Hypothalamus (tissue), 51 donors: ENCODE measurements at regions not wholly inside any gene's neighbourhood (a gene's known extent, or its start where the extent isn't known, plus 50 kb on each side); places are given as distances from the start of the nearest gene placed in this dataset.
"Not testable (repeated sequence)": the region's sequence is repeated elsewhere in the genome, so short reads cannot be mapped to it uniquely, and the experiment has no call there.

Experiments
- DNase-seq, 51 donors: peaks; one replicate each; lab custom pipeline; 2025; lab: John Stamatoyannopoulos, UW

- DNase-seq, result no peak
These were observed 157.8 kb upstream of the NR4A3 start for GRCh38 chr9:99663856-99664255.

- DNase-seq, result no peak
These were observed 155.1 kb upstream of the NR4A3 start for GRCh38 chr9:99666571-99666970.

DNA sequence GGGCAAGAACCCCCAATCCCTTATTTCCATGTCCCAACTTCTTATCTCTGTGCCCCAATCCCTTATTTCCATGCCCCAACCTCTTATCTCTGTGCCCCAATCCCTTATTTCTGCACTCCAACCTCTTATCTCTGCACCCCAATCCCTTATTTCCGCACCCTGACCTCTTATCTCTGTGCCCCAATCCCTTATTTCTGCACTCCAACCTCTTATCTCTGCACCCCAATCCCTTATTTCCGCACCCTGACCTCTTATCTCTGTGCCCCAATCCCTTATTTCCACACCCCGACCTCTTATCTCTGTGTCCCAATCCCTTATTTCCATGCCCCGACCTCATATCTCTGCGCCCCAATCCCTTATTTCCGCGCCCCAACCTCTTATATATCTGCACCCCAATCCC, 150.8 kb upstream of the NR4A3 start:
- DNase-seq, result not testable (repeated sequence)

GRCh38 chr9:99677281-99677680, 144.4 kb upstream of the NR4A3 start:
- no peak for DNase-seq

- DNase-seq, result no peak
These were observed 143.1 kb upstream of the NR4A3 start for GRCh38 chr9:99678566-99678965.

DNA sequence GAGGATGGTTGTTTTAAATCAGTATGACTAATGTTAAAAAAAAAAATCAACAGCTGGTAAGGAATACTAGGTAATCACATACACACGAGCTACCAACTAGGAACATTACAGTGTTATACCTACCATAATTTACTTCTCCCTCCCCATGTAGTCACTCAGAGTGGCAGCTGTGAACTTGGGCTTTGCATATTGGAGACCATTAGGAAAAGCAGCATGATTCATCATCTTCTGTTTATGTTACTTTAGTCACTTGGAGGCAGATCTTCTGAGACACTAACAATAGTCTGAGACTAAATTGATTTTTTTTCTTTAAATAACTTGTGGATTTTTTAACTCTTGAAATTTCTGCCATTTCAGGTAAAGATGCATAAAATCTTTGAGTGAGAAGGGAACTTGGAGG, 141.5 kb upstream of the NR4A3 start:
- DNase-seq, result peak in 1 of 51 donors; percentile 1

DNA sequence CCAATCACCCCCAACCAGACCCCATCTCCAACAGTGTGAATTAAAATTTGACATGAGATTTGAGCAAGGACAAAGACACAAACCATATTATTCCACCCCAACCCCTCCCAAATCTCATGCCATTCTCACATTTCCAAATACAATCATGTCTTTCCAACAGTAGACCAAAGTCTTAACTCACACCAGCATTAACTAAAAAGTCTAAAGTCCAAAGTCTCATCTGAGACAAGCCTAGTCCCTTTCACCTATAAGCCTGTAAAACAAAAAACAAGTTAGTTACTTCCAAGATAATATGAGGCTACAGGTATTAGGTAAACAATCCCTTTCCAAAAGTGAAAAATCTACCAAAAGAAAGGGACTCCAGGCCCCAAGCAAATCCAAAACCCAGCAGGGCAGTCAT, 140.6 kb upstream of the NR4A3 start:
- no peak for DNase-seq

GRCh38 chr9:99682378-99682777, 139.3 kb upstream of the NR4A3 start:
- no peak for DNase-seq

DNA sequence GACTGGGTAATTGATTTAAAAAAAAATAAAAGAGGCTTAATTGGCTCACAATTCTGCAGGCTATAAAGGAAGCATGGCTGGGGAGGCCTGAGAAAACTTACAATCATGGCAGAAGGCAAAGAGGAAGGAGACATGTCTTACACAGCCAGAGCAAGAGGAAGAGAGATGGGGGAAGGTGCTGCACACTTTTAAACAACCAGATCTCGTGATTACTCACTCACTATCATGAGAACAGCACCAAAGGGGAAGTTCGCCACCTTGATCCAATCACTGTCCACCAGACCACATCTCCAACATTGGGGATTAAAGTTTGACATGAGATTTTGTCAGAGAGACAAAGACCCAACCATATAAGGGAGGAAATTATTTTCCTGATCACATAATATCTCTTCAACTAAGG, 138.8 kb upstream of the NR4A3 start:
- no peak for DNase-seq

GRCh38 chr9:99690573-99690972, 131.1 kb upstream of the NR4A3 start:
- DNase-seq, result peak in 28 of 51 donors; percentile 1 to 73 (median 30)

- no peak for DNase-seq
These were observed 127.8 kb upstream of the NR4A3 start for GRCh38 chr9:99693888-99694287.

- DNase-seq, result no peak
These were observed 127.3 kb upstream of the NR4A3 start for GRCh38 chr9:99694393-99694792.

DNA sequence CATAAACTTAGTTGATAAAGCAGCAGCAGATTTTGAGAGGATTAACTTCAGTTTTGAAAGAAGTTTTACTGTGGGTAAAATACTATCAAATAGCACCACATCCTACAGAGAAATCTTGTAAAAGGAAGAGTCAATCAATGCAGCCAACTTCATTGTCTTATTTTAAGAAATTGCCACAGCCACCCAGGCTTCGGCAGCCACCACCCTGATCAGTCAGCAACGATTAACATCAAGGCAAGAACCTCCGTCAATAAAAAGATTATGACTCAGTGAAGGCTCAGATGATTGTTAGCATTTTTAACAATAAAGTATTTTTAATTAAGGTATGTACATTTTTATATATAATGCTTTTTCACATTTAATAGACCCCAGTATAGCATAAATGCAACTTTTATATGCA, 122.3 kb upstream of the NR4A3 start:
- no peak for DNase-seq

- no peak for DNase-seq
These were observed 109.5 kb upstream of the NR4A3 start for GRCh38 chr9:99712214-99712613.

GRCh38 chr9:99713838-99714306, 107.8 kb upstream of the NR4A3 start:
- DNase-seq, result no peak

DNA sequence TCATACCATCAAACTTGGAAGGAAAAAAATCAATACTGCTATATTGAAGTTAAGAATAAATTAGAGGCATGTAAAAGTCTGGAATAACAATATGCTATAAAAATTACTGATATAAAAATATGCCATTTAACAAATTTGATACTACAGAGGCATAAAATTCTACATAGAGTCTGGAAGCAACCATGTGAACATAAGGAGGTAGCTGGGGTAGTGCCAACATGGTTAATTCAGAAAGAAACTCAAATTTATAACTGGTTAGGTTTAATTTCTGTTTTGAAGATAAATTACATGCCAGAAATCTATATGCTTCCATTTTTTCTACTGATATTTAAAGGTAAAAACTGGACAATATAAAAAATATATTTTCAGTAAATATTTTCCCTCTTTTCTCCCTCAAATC, 103.1 kb upstream of the NR4A3 start:
- DNase-seq, result no peak

DNA sequence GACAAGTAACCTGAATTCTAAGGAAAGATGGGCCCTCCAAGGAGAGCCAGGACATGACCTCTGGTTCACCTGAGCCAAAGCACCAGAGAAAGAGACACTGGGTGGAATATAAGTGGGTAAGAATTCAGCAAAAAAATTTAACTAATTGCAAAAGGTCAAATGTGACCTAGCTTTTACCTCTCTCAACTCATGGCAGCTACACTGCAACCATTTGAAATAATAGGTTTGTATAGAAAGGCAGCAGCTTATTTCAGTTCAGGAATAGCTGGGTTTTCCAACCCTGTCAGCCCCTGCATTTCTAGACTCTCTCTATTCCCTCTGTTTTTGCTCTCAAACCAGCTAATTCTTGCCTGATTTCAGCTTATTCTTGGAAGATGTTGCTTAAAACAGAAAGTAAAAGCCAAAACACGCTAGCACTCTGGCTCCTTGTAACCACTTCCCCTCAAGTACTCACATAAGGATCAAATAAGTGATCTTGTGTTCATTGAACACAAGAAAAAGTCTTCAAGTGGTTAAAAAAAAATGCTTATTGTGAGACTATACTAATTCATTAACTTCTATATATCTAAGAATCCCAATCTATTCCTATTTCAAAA, 101.1 kb upstream of the NR4A3 start:
- no peak for DNase-seq

GRCh38 chr9:99721898-99722297, 99.8 kb upstream of the NR4A3 start:
- DNase-seq, result no peak

DNA sequence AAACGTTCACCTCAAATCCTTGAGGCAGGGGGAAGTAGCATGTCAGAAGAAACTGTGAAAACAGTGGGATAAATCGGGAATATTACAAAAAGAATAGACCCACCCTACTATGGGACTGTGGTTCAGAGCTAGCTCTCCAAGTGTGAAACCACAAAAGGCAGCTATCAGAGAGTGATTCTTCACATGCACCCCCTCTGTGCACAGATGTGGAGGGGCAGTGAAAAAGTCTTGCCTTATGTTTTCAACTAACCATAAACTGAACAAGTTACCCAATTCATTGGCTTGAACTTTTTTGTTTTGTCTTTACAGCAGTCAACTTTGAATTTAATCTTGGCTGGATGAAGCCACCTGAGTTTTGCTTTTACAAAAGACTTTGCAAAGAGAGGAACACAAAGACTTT, 98.8 kb upstream of the NR4A3 start:
- no peak for DNase-seq

DNA sequence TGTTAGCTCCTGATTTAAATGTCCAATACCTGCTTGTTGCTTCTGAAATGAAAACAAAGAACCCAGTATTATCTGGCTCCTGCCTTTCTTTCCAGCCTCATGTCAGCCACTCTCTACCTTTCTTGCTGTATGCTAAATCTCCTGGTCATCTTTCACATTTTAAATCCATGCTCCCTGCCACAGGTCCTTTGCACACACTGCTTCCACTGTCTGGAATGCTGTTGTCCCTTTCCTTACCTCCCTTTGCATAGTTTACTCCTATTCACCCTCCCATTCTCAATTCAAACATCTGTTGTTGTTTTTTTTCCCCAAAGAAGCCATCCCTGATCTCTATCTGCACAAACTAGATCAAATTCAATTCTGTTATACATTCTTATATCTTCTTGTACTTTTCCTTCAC, 97.0 kb upstream of the NR4A3 start:
- DNase-seq, result no peak

- DNase-seq, result no peak
These were observed 95.8 kb upstream of the NR4A3 start for GRCh38 chr9:99725852-99726251.

DNA sequence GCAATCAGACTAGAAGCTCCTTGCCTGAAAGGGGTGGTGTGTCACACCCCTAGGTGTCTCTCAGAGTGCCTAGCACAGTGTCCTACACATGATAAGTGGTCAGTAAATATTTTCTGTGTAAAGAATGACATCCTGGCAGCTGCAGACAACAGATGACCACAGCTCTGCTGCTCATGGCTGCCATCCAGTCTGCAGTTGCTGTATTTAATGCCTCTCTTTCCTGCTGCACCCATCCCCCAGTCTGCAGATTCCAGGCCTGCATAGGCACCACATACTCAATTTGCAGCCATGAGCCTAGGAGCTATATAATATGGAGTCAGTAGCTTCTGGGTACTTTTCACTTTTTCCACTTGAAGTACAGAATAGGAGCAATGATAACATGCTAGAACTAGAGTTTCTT, 94.9 kb upstream of the NR4A3 start:
- no peak for DNase-seq

DNA sequence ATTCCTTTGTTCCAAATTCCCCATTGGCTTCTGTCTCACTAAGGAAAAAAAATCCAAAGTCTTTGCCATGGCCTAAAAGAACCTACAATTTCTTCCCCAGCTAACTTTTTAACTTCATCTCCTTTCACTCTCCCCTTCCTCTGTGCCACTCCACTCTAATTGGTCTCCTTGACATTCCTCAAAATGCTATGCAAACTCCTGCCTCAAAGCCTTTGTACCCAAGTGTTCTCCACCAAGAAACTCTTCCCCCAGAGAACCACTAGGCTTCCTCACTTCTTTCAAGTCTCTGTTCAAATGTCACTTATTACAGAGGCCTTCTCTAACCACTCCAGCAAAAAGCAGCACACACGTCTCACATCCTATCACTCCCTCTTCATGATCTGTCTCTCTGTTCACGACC, 91.6 kb upstream of the NR4A3 start:
- no peak for DNase-seq
